Neural progenitor cell (in vitro differentiated cells): ENCODE measurements at regions not wholly inside any gene's neighbourhood (a gene's known extent, or its start where the extent isn't known, plus 50 kb on each side); places are given as distances from the start of the nearest gene placed in this dataset.

Source experiments
- CTCF ChIP-seq: fragments of 200-600 bp; sonication (generic); IDR thresholded peaks from 2 replicates; pipeline ENCODE4 v1.5.1; 2017; ENCODE audit warnings: antibody characterized with exemption, mild to moderate bottlenecking
- EZH2 ChIP-seq: fragments of 200-600 bp; sonication (generic); IDR thresholded peaks from 2 replicates; pipeline ENCODE4 v1.6.1; 2017; ENCODE audit warnings: antibody characterized with exemption, mild to moderate bottlenecking, moderate library complexity
- EZH2phosphoT487 ChIP-seq: fragments of 200-600 bp; sonication (generic); IDR thresholded peaks from 2 replicates; pipeline ENCODE4 v1.6.1; 2017; ENCODE audit warnings: antibody characterized with exemption

- TF ChIP-seq CTCF (no peak), EZH2 (no peak), EZH2phosphoT487 (no peak)
Measured at GRCh38 chr2:204152616-204153015, 216.1 kb downstream of the ICOS start.
